GM23248 (cell line): ENCODE measurements at regions not wholly inside any gene's neighbourhood (a gene's known extent, or its start where the extent isn't known, plus 50 kb on each side); places are given as distances from the start of the nearest gene placed in this dataset.

Experiments used
- DNase-seq: peaks from one replicate; pipeline ENCODE4 v3.0.0-alpha.2; 2015
- H2AFZ ChIP-seq: fragments of 200-600 bp; sonication (generic); 2 replicates; pipeline ENCODE4 v1.6.1; 2016; ENCODE audit warnings: antibody characterized with exemption
- H3F3A ChIP-seq: fragments of 200-600 bp; sonication (generic); 2 replicates; pipeline ENCODE4 v1.6.1; 2016; ENCODE audit warnings: mild to moderate bottlenecking, antibody characterized with exemption, mixed run types; ENCODE audit not compliant: insufficient read depth
- H3K27ac ChIP-seq: fragments of 200-600 bp; sonication (generic); 2 replicates; pipeline ENCODE4 v1.5.1; 2016; ENCODE audit warnings: mild to moderate bottlenecking
- H3K27me3 ChIP-seq: fragments of 200-600 bp; sonication (generic); replicated peaks from 2 replicates; pipeline ENCODE4 v1.6.1; 2016; ENCODE audit warnings: mild to moderate bottlenecking; ENCODE audit not compliant: insufficient read depth
- H3K36me3 ChIP-seq: fragments of 200-600 bp; sonication (generic); 2 replicates; pipeline ENCODE4 v1.6.1; 2016; ENCODE audit warnings: low read depth, mild to moderate bottlenecking
- H3K4me1 ChIP-seq: fragments of 200-600 bp; sonication (generic); 2 replicates; pipeline ENCODE4 v1.6.1; 2016; ENCODE audit warnings: mild to moderate bottlenecking; ENCODE audit not compliant: insufficient read depth
- H3K4me2 ChIP-seq: fragments of 200-600 bp; sonication (generic); one replicate; pipeline ENCODE4 v1.6.1; 2016; ENCODE audit warnings: mild to moderate bottlenecking; ENCODE audit not compliant: unreplicated experiment
- H3K4me3 ChIP-seq: fragments of 200-600 bp; sonication (generic); 2 replicates; pipeline ENCODE4 v1.5.1; 2016; ENCODE audit warnings: mild to moderate bottlenecking
- H3K79me2 ChIP-seq: fragments of 200-600 bp; sonication (generic); 2 replicates; pipeline ENCODE4 v1.6.1; 2016; ENCODE audit warnings: mild to moderate bottlenecking; ENCODE audit not compliant: insufficient read depth
- H3K9ac ChIP-seq: fragments of 200-600 bp; sonication (generic); 2 replicates; pipeline ENCODE4 v1.6.1; 2016; ENCODE audit warnings: mild to moderate bottlenecking
- H3K9me2 ChIP-seq: fragments of 200-600 bp; sonication (generic); 2 replicates; pipeline ENCODE4 v1.6.1; 2016; ENCODE audit warnings: mixed run types, mild to moderate bottlenecking, moderate library complexity; ENCODE audit not compliant: insufficient read depth
- H3K9me3 ChIP-seq: fragments of 200-600 bp; sonication (generic); one replicate; pipeline ENCODE4 v1.6.1; 2017; ENCODE audit warnings: low read depth
- H4K20me1 ChIP-seq: fragments of 200-600 bp; sonication (generic); 2 replicates; pipeline ENCODE4 v1.6.0; 2016; ENCODE audit not compliant: insufficient read depth
- EZH2 ChIP-seq: fragments of 200-600 bp; sonication (generic); IDR thresholded peaks from 2 replicates; pipeline ENCODE4 v1.6.1; 2018; ENCODE audit warnings: antibody characterized with exemption, mild to moderate bottlenecking; ENCODE audit not compliant: insufficient read depth, poor library complexity, severe bottlenecking
- EZH2phosphoT487 ChIP-seq: fragments of 200-600 bp; sonication (generic); IDR thresholded peaks from 2 replicates; pipeline ENCODE4 v1.6.1; 2018; ENCODE audit warnings: antibody characterized with exemption, moderate library complexity, mild to moderate bottlenecking, low read depth; ENCODE audit not compliant: insufficient read depth
- WGBS, 2 experiments: methylation state at CpG; one replicate each; pipeline ENCODE4 v1.1.6; 2015 to 2017; ENCODE audit warnings: low lambda C conversion rate in 2 of 2, low coverage in 1 of 2; ENCODE audit errors: missing lambda C conversion rate in 2 of 2; 5-methylcytosine and 5-hydroxymethylcytosine counted together
- in situ Hi-C: fragments of 300-500 bp; cut with MboI; formaldehyde crosslinking; loops from 2 replicates; pipeline ENCODE4 v1.15.0; 2020

DNA sequence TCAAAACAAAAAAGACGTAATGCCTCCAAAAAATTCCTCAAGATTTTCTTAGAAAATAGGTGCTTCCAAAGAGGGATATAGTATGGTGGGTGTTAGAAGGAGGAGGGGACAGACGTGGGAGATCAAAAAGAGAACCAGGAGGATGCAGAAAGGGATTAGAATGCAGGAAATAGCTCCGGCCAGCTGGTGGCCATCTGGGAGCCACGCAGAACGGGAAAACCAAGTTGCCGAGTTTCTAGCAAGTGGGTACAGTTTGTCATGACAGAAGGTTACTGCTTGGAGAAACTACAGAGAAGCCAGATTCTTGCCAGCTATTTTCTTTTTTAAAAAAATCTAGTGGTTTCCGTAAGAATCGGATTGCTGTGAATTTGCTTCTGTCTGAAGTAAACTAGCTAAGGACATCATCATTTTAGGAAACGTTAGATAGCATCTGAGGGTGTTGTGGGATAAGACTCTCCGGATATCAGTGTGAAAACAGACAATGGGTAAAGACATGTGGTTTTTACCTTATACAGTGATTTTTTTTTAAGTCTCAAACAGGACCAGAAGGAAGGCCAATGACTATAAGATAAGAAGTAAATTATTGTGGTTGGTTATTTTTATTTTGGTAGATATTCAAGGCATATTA lies 104.9 kb downstream of the HSPH1 start:
- WGBS, 2 experiments, result 5 to 8% methylated on average over 10 of the region's 10 CpGs
- peak overlapping the region; percentile 69 for H2AFZ ChIP-seq
- no peaks in the 10 kb centered on the region for H3K36me3 ChIP-seq
- peak; percentile 51 for DNase-seq
- no peaks in the 10 kb centered on the region for H3K9me3 ChIP-seq
- in situ Hi-C loops, result no loop called here
- H3F3A ChIP-seq, result peaks cover 4% of the 10 kb centered on the region; the same call in 1 of the 2 replicates
- H3K9me2 ChIP-seq, result no peaks in the 10 kb centered on the region
- H3K4me3 ChIP-seq, result 0 out of 2 replicates have a peak overlapping the region, but pooled peaks have one; percentile 10
- TF ChIP-seq EZH2phosphoT487, result no peak
- no peaks in the 10 kb centered on the region for H3K79me2 ChIP-seq
- no peaks in the 10 kb centered on the region for H4K20me1 ChIP-seq
- no peak overlapping the region for H3K9ac ChIP-seq
- peaks cover 6% of the 10 kb centered on the region; the same call in 1 of the 2 replicates for H3K4me1 ChIP-seq
- H3K27ac ChIP-seq, result no peak overlapping the region
- peak overlapping the region; percentile 32 for H3K4me2 ChIP-seq
- no peaks in the 10 kb centered on the region for H3K27me3 ChIP-seq

DNA sequence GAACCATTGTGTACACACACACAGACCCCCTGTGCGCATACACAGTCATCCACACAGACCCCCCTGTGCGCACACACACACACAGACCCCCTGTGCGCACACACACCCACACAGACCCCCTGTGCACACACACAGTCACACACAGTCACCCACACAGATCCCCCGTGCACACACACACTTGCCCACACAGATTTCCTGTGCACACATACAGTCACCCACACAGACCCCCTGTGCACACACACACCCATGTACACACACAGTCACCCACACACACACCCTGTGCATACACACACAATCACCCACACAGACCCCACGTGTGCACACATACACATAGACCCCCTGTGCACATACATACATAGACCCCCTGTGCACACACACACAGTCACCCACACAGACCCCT lies 106.1 kb downstream of the HSPH1 start:
- Histone ChIP-seq H3K4me3 (no peak overlapping the region), H3K9ac (no peak overlapping the region), H3K4me2 (no peak overlapping the region), H3K9me2 (no peaks in the 10 kb centered on the region), H2AFZ (no peak overlapping the region), H3F3A (peaks cover 9% of the 10 kb centered on the region; the same call in 1 of the 2 replicates), H3K9me3 (no peaks in the 10 kb centered on the region), H3K79me2 (no peaks in the 10 kb centered on the region), H3K27me3 (no peaks in the 10 kb centered on the region), H3K27ac (no peak overlapping the region), H3K4me1 (peaks cover 12% of the 10 kb centered on the region), H3K36me3 (no peaks in the 10 kb centered on the region), H4K20me1 (no peaks in the 10 kb centered on the region)
- 58 to 74% methylated on average over 3 to 5 of the region's 5 CpGs for WGBS, 2 experiments
- TF ChIP-seq EZH2 (no peak), EZH2phosphoT487 (no peak)
- no peak for DNase-seq
- in situ Hi-C loops, result no loop called here

DNA sequence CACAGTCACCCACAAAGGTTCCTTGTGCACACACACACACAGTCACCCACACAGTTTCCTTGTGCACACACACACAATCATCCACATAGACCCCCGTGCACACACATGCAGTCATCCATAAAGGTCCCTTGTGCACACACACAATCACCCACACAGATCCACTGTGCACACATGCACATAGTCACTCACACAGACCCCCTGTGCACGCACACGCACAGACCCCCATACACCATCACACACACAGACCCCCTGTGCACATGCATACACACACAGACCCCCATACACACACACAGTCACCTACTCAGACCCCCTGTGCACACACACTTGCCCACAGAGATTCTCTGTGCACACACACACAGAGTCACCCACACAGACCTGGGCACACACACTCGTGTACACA lies 107.1 kb downstream of the HSPH1 start:
- Histone ChIP-seq H3K79me2 (no peaks in the 10 kb centered on the region), H3K4me2 (no peak overlapping the region), H3K36me3 (no peaks in the 10 kb centered on the region), H3F3A (peaks cover 18% of the 10 kb centered on the region; the same call in 1 of the 2 replicates), H3K4me1 (peaks cover 14% of the 10 kb centered on the region), H3K9me2 (no peaks in the 10 kb centered on the region), H3K9me3 (no peaks in the 10 kb centered on the region), H4K20me1 (no peaks in the 10 kb centered on the region), H3K27me3 (no peaks in the 10 kb centered on the region), H3K9ac (no peak overlapping the region), H3K4me3 (no peak overlapping the region), H2AFZ (no peak overlapping the region), H3K27ac (no peak overlapping the region)
- no peak for DNase-seq
- 84 to 93% methylated on average over 2 to 4 of the region's 4 CpGs for WGBS, 2 experiments
- TF ChIP-seq EZH2phosphoT487 (no peak), EZH2 (no peak)
- in situ Hi-C loops, result no loop called here

GRCh38 chr13:31053896-31054295 lies 107.8 kb downstream of the HSPH1 start:
- H3K9ac ChIP-seq, result no peak overlapping the region
- H3K79me2 ChIP-seq, result no peaks in the 10 kb centered on the region
- H3K4me1 ChIP-seq, result peaks cover 14% of the 10 kb centered on the region
- no peaks in the 10 kb centered on the region for H3K36me3 ChIP-seq
- DNase-seq, result no peak
- TF ChIP-seq EZH2phosphoT487 (no peak), EZH2 (no peak)
- no peak overlapping the region for H3K4me3 ChIP-seq
- WGBS, 2 experiments, result 64 to 70% methylated on average over 3 to 6 of the region's 6 CpGs
- no peaks in the 10 kb centered on the region for H4K20me1 ChIP-seq
- no peaks in the 10 kb centered on the region for H3K9me3 ChIP-seq
- no peak overlapping the region for H2AFZ ChIP-seq
- H3F3A ChIP-seq, result peaks cover 18% of the 10 kb centered on the region; the same call in 1 of the 2 replicates
- H3K27me3 ChIP-seq, result no peaks in the 10 kb centered on the region
- no peak overlapping the region for H3K27ac ChIP-seq
- H3K4me2 ChIP-seq, result no peak overlapping the region
- in situ Hi-C loops, result no loop called here
- no peaks in the 10 kb centered on the region for H3K9me2 ChIP-seq

DNA sequence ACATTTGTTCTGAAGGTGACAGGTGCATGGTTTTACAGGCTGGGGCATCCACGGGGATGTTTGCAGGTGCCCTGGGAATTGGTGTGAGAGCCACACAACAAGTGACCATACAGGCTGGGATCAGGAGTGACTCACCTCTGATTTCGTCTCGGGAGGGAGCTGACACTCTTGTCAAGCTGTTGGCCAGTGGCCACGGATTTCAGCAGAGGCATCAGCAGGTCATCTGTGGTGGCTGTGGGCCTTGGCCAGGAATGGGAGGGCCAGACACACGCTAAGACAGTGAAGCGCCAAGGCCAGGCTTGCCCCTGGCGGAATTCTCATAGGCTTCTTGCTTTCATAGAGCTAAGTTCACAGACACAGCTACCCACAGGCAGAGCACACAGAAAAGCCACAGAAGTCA lies 108.6 kb downstream of the HSPH1 start:
- no peaks in the 10 kb centered on the region for H3K9me3 ChIP-seq
- no peak overlapping the region for H2AFZ ChIP-seq
- H3K4me2 ChIP-seq, result no peak overlapping the region
- no peaks in the 10 kb centered on the region for H4K20me1 ChIP-seq
- no peaks in the 10 kb centered on the region for H3K36me3 ChIP-seq
- TF ChIP-seq EZH2phosphoT487 (no peak), EZH2 (no peak)
- H3K27me3 ChIP-seq, result no peaks in the 10 kb centered on the region
- H3F3A ChIP-seq, result peaks cover 18% of the 10 kb centered on the region; the same call in 1 of the 2 replicates
- in situ Hi-C loops, result no loop called here
- no peaks in the 10 kb centered on the region for H3K9me2 ChIP-seq
- no peak overlapping the region for H3K9ac ChIP-seq
- peak; percentile 20 for DNase-seq
- no peak overlapping the region for H3K27ac ChIP-seq
- no peaks in the 10 kb centered on the region for H3K79me2 ChIP-seq
- 37 to 43% methylated on average over 7 of the region's 7 CpGs for WGBS, 2 experiments
- H3K4me1 ChIP-seq, result peaks cover 14% of the 10 kb centered on the region
- no peak overlapping the region for H3K4me3 ChIP-seq
